ENCODE measurements at regions not wholly inside any gene's neighbourhood (a gene's known extent, or its start where the extent isn't known, plus 50 kb on each side); places are given as distances from the start of the nearest gene placed in this dataset.

DNA sequence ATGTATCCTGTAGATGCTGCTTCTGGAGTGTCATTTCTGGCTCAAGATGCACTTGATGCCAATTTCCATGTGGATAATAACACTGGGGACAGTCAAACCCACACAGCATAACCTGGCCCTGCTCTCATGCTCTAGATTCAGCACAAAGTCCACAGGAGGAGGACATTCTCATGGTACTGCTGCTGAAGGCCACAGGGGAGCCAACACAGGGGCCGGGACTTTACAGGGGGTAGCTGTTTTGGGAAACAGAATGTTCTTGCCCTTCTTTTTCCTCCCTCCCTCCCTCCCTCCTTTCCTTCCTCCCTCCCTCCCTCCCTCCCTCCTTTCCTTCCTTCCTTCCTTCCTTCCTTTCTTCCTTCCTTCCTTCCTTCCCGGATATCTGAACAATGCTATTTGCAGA is 477.4 kb downstream of the PDCD6IP start:
- ATAC-seq (no peak), DNase-seq (ENCODE audit: low read depth, low spot score) (no peak), FAIRE-seq (no peak)
- CTCF ChIA-PET, result interaction anchor here (2.5 to 3.4 kb wide), 2 partner anchors 8 to 16 kb away, joined by 9 to 33 read pairs; no protein-coding TSS in a partner anchor
- Histone ChIP-seq H3K9me3 (replicated peaks; ENCODE audit: control insufficient read depth, insufficient read depth, low read length) (no peaks in the 10 kb centered on the region), H2AFZ (ENCODE audit: control insufficient read depth, low read depth, low read length) (no peak overlapping the region), H3K36me3 (ENCODE audit: control insufficient read depth in 2 of 2, insufficient read depth in 2 of 2, low read length in 1 of 2) (no peaks in the 10 kb centered on the region), H3K4me3 (no peak overlapping the region), H3K9ac (ENCODE audit: control insufficient read depth, insufficient read depth, low read length) (no peak overlapping the region), H3K27ac (ENCODE audit: control insufficient read depth, insufficient read depth) (no peak overlapping the region), H4K20me1 (ENCODE audit: control insufficient read depth, insufficient read depth) (no peaks in the 10 kb centered on the region), H3K27me3 (replicated peaks in 1 of 2; ENCODE audit: control insufficient read depth in 2 of 2, insufficient read depth in 2 of 2, low read length in 1 of 2) (no peaks in the 10 kb centered on the region), H3K79me2 (ENCODE audit: control insufficient read depth, insufficient read depth, low read length) (no peaks in the 10 kb centered on the region), H3K4me1 (ENCODE audit: control insufficient read depth, insufficient read depth, low read length) (no peaks in the 10 kb centered on the region), H3K4me2 (ENCODE audit: control insufficient read depth, insufficient read depth) (no peak overlapping the region)
- RAD21 ChIA-PET (ENCODE audit: unreplicated experiment), result no interaction called here
- BruUV-seq (replicated peaks), result no TSS peak
- 47% methylated on average over 2 of the region's 2 CpGs for WGBS (ENCODE audit: insufficient coverage, insufficient replicate concordance, low lambda C conversion rate, missing lambda C conversion rate)
- intact Hi-C loops (cut with micrococcal nuclease; ENCODE audit: unreplicated experiment), result no loop called here
- in situ Hi-C loops (cut with MboI), result no loop called here
- POLR2A ChIA-PET, result no interaction called here
- SMC1A ChIA-PET (ENCODE audit: uncharacterized antibody, unreplicated experiment), result interaction anchor here (1.3 to 1.9 kb wide), 2 partner anchors 11 to 16 kb away, joined by 4 to 14 read pairs; no protein-coding TSS in a partner anchor
- TF ChIP-seq TARDBP (IDR thresholded peaks at IDR 0.05; ENCODE audit: borderline replicate concordance) (no peak), RELA (IDR thresholded peaks at IDR 0.05; ENCODE audit: borderline replicate concordance, partially characterized antibody) (no peak), NFYA (IDR thresholded peaks at IDR 0.05; ENCODE audit: borderline replicate concordance, low read depth, low read length) (no peak), NBN (IDR thresholded peaks at IDR 0.05) (no peak), HDAC2 (IDR thresholded peaks at IDR 0.05) (no peak), BHLHE40 (IDR thresholded peaks at IDR 0.05; ENCODE audit: borderline replicate concordance in 1 of 2, low read depth in 2 of 2, low read length in 1 of 2) (no peak), SIN3A (IDR thresholded peaks at IDR 0.05; ENCODE audit: low read depth, low read length) (no peak), SPI1 (IDR thresholded peaks at IDR 0.05; ENCODE audit: borderline replicate concordance, insufficient read depth, low read depth, low read length) (no peak), KLF5 (IDR thresholded peaks at IDR 0.05; ENCODE audit: partially characterized antibody) (no peak), BACH1 (IDR thresholded peaks at IDR 0.05; ENCODE audit: borderline replicate concordance) (no peak)
- TF ChIP-seq, protein P1, sequence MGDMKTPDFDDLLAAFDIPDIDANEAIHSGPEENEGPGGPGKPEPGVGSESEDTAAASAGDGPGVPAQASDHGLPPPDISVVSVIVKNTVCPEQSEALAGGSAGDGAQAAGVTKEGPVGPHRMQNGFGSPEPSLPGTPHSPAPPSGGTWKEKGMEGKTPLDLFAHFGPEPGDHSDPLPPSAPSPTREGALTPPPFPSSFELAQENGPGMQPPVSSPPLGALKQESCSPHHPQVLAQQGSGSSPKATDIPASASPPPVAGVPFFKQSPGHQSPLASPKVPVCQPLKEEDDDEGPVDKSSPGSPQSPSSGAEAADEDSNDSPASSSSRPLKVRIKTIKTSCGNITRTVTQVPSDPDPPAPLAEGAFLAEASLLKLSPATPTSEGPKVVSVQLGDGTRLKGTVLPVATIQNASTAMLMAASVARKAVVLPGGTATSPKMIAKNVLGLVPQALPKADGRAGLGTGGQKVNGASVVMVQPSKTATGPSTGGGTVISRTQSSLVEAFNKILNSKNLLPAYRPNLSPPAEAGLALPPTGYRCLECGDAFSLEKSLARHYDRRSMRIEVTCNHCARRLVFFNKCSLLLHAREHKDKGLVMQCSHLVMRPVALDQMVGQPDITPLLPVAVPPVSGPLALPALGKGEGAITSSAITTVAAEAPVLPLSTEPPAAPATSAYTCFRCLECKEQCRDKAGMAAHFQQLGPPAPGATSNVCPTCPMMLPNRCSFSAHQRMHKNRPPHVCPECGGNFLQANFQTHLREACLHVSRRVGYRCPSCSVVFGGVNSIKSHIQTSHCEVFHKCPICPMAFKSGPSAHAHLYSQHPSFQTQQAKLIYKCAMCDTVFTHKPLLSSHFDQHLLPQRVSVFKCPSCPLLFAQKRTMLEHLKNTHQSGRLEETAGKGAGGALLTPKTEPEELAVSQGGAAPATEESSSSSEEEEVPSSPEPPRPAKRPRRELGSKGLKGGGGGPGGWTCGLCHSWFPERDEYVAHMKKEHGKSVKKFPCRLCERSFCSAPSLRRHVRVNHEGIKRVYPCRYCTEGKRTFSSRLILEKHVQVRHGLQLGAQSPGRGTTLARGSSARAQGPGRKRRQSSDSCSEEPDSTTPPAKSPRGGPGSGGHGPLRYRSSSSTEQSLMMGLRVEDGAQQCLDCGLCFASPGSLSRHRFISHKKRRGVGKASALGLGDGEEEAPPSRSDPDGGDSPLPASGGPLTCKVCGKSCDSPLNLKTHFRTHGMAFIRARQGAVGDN (IDR thresholded peaks at IDR 0.05), result no peak
- TF ChIP-seq, protein P2, sequence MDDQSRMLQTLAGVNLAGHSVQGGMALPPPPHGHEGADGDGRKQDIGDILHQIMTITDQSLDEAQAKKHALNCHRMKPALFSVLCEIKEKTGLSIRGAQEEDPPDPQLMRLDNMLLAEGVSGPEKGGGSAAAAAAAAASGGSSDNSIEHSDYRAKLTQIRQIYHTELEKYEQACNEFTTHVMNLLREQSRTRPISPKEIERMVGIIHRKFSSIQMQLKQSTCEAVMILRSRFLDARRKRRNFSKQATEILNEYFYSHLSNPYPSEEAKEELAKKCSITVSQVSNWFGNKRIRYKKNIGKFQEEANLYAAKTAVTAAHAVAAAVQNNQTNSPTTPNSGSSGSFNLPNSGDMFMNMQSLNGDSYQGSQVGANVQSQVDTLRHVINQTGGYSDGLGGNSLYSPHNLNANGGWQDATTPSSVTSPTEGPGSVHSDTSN (IDR thresholded peaks at IDR 0.05; ENCODE audit: insufficient replicate concordance, low read depth, low read length), result no peak
- TF ChIP-seq, protein P3, sequence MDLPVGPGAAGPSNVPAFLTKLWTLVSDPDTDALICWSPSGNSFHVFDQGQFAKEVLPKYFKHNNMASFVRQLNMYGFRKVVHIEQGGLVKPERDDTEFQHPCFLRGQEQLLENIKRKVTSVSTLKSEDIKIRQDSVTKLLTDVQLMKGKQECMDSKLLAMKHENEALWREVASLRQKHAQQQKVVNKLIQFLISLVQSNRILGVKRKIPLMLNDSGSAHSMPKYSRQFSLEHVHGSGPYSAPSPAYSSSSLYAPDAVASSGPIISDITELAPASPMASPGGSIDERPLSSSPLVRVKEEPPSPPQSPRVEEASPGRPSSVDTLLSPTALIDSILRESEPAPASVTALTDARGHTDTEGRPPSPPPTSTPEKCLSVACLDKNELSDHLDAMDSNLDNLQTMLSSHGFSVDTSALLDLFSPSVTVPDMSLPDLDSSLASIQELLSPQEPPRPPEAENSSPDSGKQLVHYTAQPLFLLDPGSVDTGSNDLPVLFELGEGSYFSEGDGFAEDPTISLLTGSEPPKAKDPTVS (IDR thresholded peaks at IDR 0.05; ENCODE audit: low read depth, low read length), result no peak
- TF ChIP-seq, protein P4, sequence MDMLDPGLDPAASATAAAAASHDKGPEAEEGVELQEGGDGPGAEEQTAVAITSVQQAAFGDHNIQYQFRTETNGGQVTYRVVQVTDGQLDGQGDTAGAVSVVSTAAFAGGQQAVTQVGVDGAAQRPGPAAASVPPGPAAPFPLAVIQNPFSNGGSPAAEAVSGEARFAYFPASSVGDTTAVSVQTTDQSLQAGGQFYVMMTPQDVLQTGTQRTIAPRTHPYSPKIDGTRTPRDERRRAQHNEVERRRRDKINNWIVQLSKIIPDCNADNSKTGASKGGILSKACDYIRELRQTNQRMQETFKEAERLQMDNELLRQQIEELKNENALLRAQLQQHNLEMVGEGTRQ (IDR thresholded peaks at IDR 0.05; ENCODE audit: borderline replicate concordance, low read depth, low read length), result no peak
